GM12875 (cell line): ENCODE measurements at regions not wholly inside any gene's neighbourhood (a gene's known extent, or its start where the extent isn't known, plus 50 kb on each side); places are given as distances from the start of the nearest gene placed in this dataset.
A peak's percentile ranks its signal among the peaks of the same experiment; 100 is the strongest.

Experiments
- H3K4me3 ChIP-seq: one replicate; pipeline ENCODE4 v1.5.1; 2011; ENCODE audit warnings: low read depth, low read length, control low read depth
- CTCF ChIP-seq: IDR thresholded peaks from 2 replicates; pipeline ENCODE4 v1.5.1; 2011; ENCODE audit warnings: low read depth, mild to moderate bottlenecking, control low read depth, inconsistent platforms, low read length, moderate library complexity, borderline replicate concordance; ENCODE audit not compliant: insufficient read depth

- peak overlapping the region; percentile 49 for H3K4me3 ChIP-seq
- no peak for TF ChIP-seq CTCF
Observed at GRCh38 chr4:184284742-184285141, 67.1 kb upstream of the ENPP6 start.

- H3K4me3 ChIP-seq: peak overlapping the region; percentile 49
- no peak for TF ChIP-seq CTCF
Observed at GRCh38 chr4:184284336-184284690, 66.6 kb upstream of the ENPP6 start.

GRCh38 chr4:184283659-184284335 lies 66.1 kb upstream of the ENPP6 start:
- peak overlapping the region; percentile 49 for H3K4me3 ChIP-seq
- TF ChIP-seq CTCF: no peak

- H3K4me3 ChIP-seq: peak overlapping the region; percentile 49
- peak; percentile 15; the same call in 1 of the 2 replicates for TF ChIP-seq CTCF
Observed at GRCh38 chr4:184282895-184283654, 65.4 kb upstream of the ENPP6 start.

GRCh38 chr4:184282251-184282713 lies 64.6 kb upstream of the ENPP6 start:
- no peak overlapping the region for H3K4me3 ChIP-seq
- TF ChIP-seq CTCF: peak; percentile 55

- no peak for TF ChIP-seq CTCF
- H3K4me3 ChIP-seq: no peak overlapping the region
Observed at GRCh38 chr4:184281231-184282139, 63.8 kb upstream of the ENPP6 start.
